ENCODE measurements at regions not wholly inside any gene's neighbourhood (a gene's known extent, or its start where the extent isn't known, plus 50 kb on each side); places are given as distances from the start of the nearest gene placed in this dataset.

- Histone ChIP-seq H3K36me3 (ENCODE audit: insufficient read depth) (no peaks in the 10 kb centered on the region), H3K4me1 (ENCODE audit: low read depth, poor library complexity, severe bottlenecking) (no peaks in the 10 kb centered on the region), H3K4me3 (IDR thresholded peaks at IDR 0.05; ENCODE audit: insufficient read depth, low read depth, low read length) (no peak overlapping the region), H2AFZ (ENCODE audit: low read depth) (no peak overlapping the region), H3K27ac (no peak overlapping the region), H3K27me3 (ENCODE audit: insufficient read depth, low read depth) (no peaks in the 10 kb centered on the region), H3K79me2 (ENCODE audit: insufficient read depth, low read depth) (no peaks in the 10 kb centered on the region), H3K4me2 (no peak overlapping the region), H4K20me1 (ENCODE audit: insufficient read depth) (no peaks in the 10 kb centered on the region), H3K9ac (no peak overlapping the region)
- no peak for TF ChIP-seq CTCF (conservative IDR thresholded peaks at IDR 0.05; ENCODE audit: low read depth, low read length)
Measured at GRCh38 chr14:82390586-82390985, 856.9 kb upstream of the SEL1L start.

GRCh38 chr14:82394916-82395315 is 861.3 kb upstream of the SEL1L start:
- no peaks in the 10 kb centered on the region for H3K27me3 ChIP-seq (ENCODE audit: insufficient read depth, low read depth)
- H3K27ac ChIP-seq = no peak overlapping the region
- H3K4me3 ChIP-seq (IDR thresholded peaks at IDR 0.05; ENCODE audit: insufficient read depth, low read depth, low read length) = no peak overlapping the region
- H3K4me2 ChIP-seq = no peak overlapping the region
- H3K4me1 ChIP-seq (ENCODE audit: low read depth, poor library complexity, severe bottlenecking) = no peaks in the 10 kb centered on the region
- H3K36me3 ChIP-seq (ENCODE audit: insufficient read depth) = no peaks in the 10 kb centered on the region
- no peaks in the 10 kb centered on the region for H3K79me2 ChIP-seq (ENCODE audit: insufficient read depth, low read depth)
- no peak for TF ChIP-seq CTCF (conservative IDR thresholded peaks at IDR 0.05; ENCODE audit: low read depth, low read length)
- H4K20me1 ChIP-seq (ENCODE audit: insufficient read depth) = no peaks in the 10 kb centered on the region
- no peak overlapping the region for H2AFZ ChIP-seq (ENCODE audit: low read depth)
- no peak overlapping the region for H3K9ac ChIP-seq

- Histone ChIP-seq H3K4me2 (no peak overlapping the region), H4K20me1 (ENCODE audit: insufficient read depth) (no peaks in the 10 kb centered on the region), H3K27me3 (ENCODE audit: insufficient read depth, low read depth) (no peaks in the 10 kb centered on the region), H2AFZ (ENCODE audit: low read depth) (no peak overlapping the region), H3K36me3 (ENCODE audit: insufficient read depth) (no peaks in the 10 kb centered on the region), H3K9ac (no peak overlapping the region), H3K27ac (no peak overlapping the region), H3K4me1 (ENCODE audit: low read depth, poor library complexity, severe bottlenecking) (no peaks in the 10 kb centered on the region), H3K4me3 (IDR thresholded peaks at IDR 0.05; ENCODE audit: insufficient read depth, low read depth, low read length) (no peak overlapping the region), H3K79me2 (ENCODE audit: insufficient read depth, low read depth) (no peaks in the 10 kb centered on the region)
- TF ChIP-seq CTCF (conservative IDR thresholded peaks at IDR 0.05; ENCODE audit: low read depth, low read length) = no peak
Measured at GRCh38 chr14:82398256-82398655, 864.6 kb upstream of the SEL1L start.

GRCh38 chr14:82403987-82404386 is 870.3 kb upstream of the SEL1L start:
- TF ChIP-seq CTCF (conservative IDR thresholded peaks at IDR 0.05; ENCODE audit: low read depth, low read length) = no peak
- no peaks in the 10 kb centered on the region for H3K36me3 ChIP-seq (ENCODE audit: insufficient read depth)
- H3K27ac ChIP-seq = no peak overlapping the region
- H3K9ac ChIP-seq = no peak overlapping the region
- no peak overlapping the region for H3K4me3 ChIP-seq (IDR thresholded peaks at IDR 0.05; ENCODE audit: insufficient read depth, low read depth, low read length)
- H3K4me1 ChIP-seq (ENCODE audit: low read depth, poor library complexity, severe bottlenecking) = no peaks in the 10 kb centered on the region
- H4K20me1 ChIP-seq (ENCODE audit: insufficient read depth) = no peaks in the 10 kb centered on the region
- no peaks in the 10 kb centered on the region for H3K27me3 ChIP-seq (ENCODE audit: insufficient read depth, low read depth)
- no peak overlapping the region for H2AFZ ChIP-seq (ENCODE audit: low read depth)
- H3K79me2 ChIP-seq (ENCODE audit: insufficient read depth, low read depth) = no peaks in the 10 kb centered on the region
- H3K4me2 ChIP-seq = no peak overlapping the region

GRCh38 chr14:82410064-82410463 is 876.4 kb upstream of the SEL1L start:
- Histone ChIP-seq H2AFZ (ENCODE audit: low read depth) (no peak overlapping the region), H3K4me2 (no peak overlapping the region), H3K79me2 (ENCODE audit: insufficient read depth, low read depth) (no peaks in the 10 kb centered on the region), H3K27me3 (ENCODE audit: insufficient read depth, low read depth) (no peaks in the 10 kb centered on the region), H3K36me3 (ENCODE audit: insufficient read depth) (no peaks in the 10 kb centered on the region), H3K4me3 (IDR thresholded peaks at IDR 0.05; ENCODE audit: insufficient read depth, low read depth, low read length) (no peak overlapping the region), H3K9ac (no peak overlapping the region), H4K20me1 (ENCODE audit: insufficient read depth) (no peaks in the 10 kb centered on the region), H3K4me1 (ENCODE audit: low read depth, poor library complexity, severe bottlenecking) (peaks cover 2% of the 10 kb centered on the region), H3K27ac (no peak overlapping the region)
- no peak for TF ChIP-seq CTCF (conservative IDR thresholded peaks at IDR 0.05; ENCODE audit: low read depth, low read length)
